ENCODE measurements at regions not wholly inside any gene's neighbourhood (a gene's known extent, or its start where the extent isn't known, plus 50 kb on each side); places are given as distances from the start of the nearest gene placed in this dataset.

GRCh38 chr16:85193115-85193493 is 80.8 kb upstream of the CIBAR2 start:
- no peak for DNase-seq (ENCODE audit: extremely low read depth, insufficient read length)
- H3K36me3 ChIP-seq (ENCODE audit: control insufficient read depth, insufficient read depth, low read length) = no peaks in the 10 kb centered on the region
- TF ChIP-seq CTCF (IDR thresholded peaks at IDR 0.05; ENCODE audit: insufficient read depth, low read length, poor library complexity, severe bottlenecking) = no peak
- H3K4me3 ChIP-seq (replicated peaks; ENCODE audit: low read depth, low read length) = no peak overlapping the region
- no peaks in the 10 kb centered on the region for H3K27me3 ChIP-seq (replicated peaks; ENCODE audit: control insufficient read depth, insufficient read depth, low read length)

- Histone ChIP-seq H3K36me3 (ENCODE audit: control insufficient read depth, insufficient read depth, low read length) (no peaks in the 10 kb centered on the region), H3K27me3 (replicated peaks; ENCODE audit: control insufficient read depth, insufficient read depth, low read length) (no peaks in the 10 kb centered on the region), H3K4me3 (replicated peaks; ENCODE audit: low read depth, low read length) (no peak overlapping the region)
- no peak for TF ChIP-seq CTCF (IDR thresholded peaks at IDR 0.05; ENCODE audit: insufficient read depth, low read length, poor library complexity, severe bottlenecking)
- no peak for DNase-seq (ENCODE audit: extremely low read depth, insufficient read length)
Measured at GRCh38 chr16:85193876-85194275, 81.6 kb upstream of the CIBAR2 start.

- no peak for TF ChIP-seq CTCF (IDR thresholded peaks at IDR 0.05; ENCODE audit: insufficient read depth, low read length, poor library complexity, severe bottlenecking)
- Histone ChIP-seq H3K36me3 (ENCODE audit: control insufficient read depth, insufficient read depth, low read length) (no peaks in the 10 kb centered on the region), H3K27me3 (replicated peaks; ENCODE audit: control insufficient read depth, insufficient read depth, low read length) (no peaks in the 10 kb centered on the region), H3K4me3 (replicated peaks; ENCODE audit: low read depth, low read length) (no peak overlapping the region)
- no peak for DNase-seq (ENCODE audit: extremely low read depth, insufficient read length)
Measured at GRCh38 chr16:85194307-85195270, 82.3 kb upstream of the CIBAR2 start.

- H3K27me3 ChIP-seq (replicated peaks; ENCODE audit: control insufficient read depth, insufficient read depth, low read length) = no peaks in the 10 kb centered on the region
Measured at GRCh38 chr16:85195271-85195647, 83.0 kb upstream of the CIBAR2 start.

GRCh38 chr16:85195900-85196772 is 83.9 kb upstream of the CIBAR2 start:
- TF ChIP-seq CTCF (IDR thresholded peaks at IDR 0.05; ENCODE audit: insufficient read depth, low read length, poor library complexity, severe bottlenecking) = no peak

More at GRCh38 chr16:85195271-85195647, 83.0 kb upstream of the CIBAR2 start:
- TF ChIP-seq CTCF (IDR thresholded peaks at IDR 0.05; ENCODE audit: insufficient read depth, low read length, poor library complexity, severe bottlenecking) = no peak
- Histone ChIP-seq H3K4me3 (replicated peaks; ENCODE audit: low read depth, low read length) (no peak overlapping the region), H3K36me3 (ENCODE audit: control insufficient read depth, insufficient read depth, low read length) (no peaks in the 10 kb centered on the region)
- no peak for DNase-seq (ENCODE audit: extremely low read depth, insufficient read length)

More at GRCh38 chr16:85195900-85196772, 83.9 kb upstream of the CIBAR2 start:
- Histone ChIP-seq H3K4me3 (replicated peaks; ENCODE audit: low read depth, low read length) (no peak overlapping the region), H3K36me3 (ENCODE audit: control insufficient read depth, insufficient read depth, low read length) (no peaks in the 10 kb centered on the region), H3K27me3 (replicated peaks; ENCODE audit: control insufficient read depth, insufficient read depth, low read length) (no peaks in the 10 kb centered on the region)
- no peak for DNase-seq (ENCODE audit: extremely low read depth, insufficient read length)
